ENCODE measurements at regions not wholly inside any gene's neighbourhood (a gene's known extent, or its start where the extent isn't known, plus 50 kb on each side); places are given as distances from the start of the nearest gene placed in this dataset.

DNA sequence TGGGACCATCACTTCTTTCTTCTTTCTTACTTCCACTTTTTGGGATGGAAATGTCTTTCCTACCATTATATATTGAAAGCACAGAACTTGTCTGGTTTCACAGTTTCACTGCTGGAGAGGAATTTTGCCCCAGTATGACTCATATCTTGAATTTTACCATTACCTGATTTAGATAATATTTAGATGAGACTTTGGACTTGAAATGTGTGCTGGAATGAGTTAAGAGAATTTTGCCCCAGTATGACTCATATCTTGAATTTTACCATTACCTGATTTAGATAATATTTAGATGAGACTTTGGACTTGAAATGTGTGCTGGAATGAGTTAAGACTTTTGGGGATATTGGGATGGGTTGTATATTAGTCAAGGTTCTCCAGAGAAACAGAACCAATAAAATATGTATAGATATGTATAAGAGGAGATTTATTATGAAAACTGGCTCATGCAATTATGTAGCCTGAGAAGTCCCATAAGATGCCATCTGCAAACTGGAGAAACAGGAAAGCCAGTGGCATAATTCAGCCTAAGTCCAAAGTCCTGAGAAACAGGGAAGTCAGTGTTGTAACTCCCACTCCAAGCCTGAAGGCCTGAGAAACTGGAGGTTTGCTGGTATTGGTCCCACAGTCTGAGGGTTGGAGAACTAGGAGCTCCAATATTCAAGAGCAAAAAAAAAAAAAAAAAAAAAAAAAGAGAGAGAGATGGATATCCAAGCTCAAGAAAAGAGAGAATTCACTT lies 1029.2 kb downstream of the EPHA3 start:
- Histone ChIP-seq H3K79me2 (ENCODE audit: low read depth) (no peaks in the 10 kb centered on the region), H4K20me1 (ENCODE audit: low read depth) (no peaks in the 10 kb centered on the region), H3K27me3 (no peaks in the 10 kb centered on the region), H3K9me3 (ENCODE audit: low read depth) (no peaks in the 10 kb centered on the region), H3K4me3 (no peak overlapping the region), H3K27ac (no peak overlapping the region), H3F3A (ENCODE audit: low read depth) (no peaks in the 10 kb centered on the region), H3K36me3 (no peaks in the 10 kb centered on the region), H3K4me2 (no peak overlapping the region), H2AFZ (replicated peaks) (no peak overlapping the region), H3K9ac (no peak overlapping the region), H3K4me1 (no peaks in the 10 kb centered on the region)
- Mint-ChIP-seq H3K27ac (no peak overlapping the region), H3K4me3 (no peak overlapping the region), H3K4me1 (peaks cover 8% of the 10 kb centered on the region), H3K36me3 (no peaks in the 10 kb centered on the region), H3K27me3 (ENCODE audit: insufficient read depth, low read depth) (peaks cover 2% of the 10 kb centered on the region), H3K9me3 (no peaks in the 10 kb centered on the region)
- TF ChIP-seq, protein P1, sequence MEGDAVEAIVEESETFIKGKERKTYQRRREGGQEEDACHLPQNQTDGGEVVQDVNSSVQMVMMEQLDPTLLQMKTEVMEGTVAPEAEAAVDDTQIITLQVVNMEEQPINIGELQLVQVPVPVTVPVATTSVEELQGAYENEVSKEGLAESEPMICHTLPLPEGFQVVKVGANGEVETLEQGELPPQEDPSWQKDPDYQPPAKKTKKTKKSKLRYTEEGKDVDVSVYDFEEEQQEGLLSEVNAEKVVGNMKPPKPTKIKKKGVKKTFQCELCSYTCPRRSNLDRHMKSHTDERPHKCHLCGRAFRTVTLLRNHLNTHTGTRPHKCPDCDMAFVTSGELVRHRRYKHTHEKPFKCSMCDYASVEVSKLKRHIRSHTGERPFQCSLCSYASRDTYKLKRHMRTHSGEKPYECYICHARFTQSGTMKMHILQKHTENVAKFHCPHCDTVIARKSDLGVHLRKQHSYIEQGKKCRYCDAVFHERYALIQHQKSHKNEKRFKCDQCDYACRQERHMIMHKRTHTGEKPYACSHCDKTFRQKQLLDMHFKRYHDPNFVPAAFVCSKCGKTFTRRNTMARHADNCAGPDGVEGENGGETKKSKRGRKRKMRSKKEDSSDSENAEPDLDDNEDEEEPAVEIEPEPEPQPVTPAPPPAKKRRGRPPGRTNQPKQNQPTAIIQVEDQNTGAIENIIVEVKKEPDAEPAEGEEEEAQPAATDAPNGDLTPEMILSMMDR (IDR thresholded peaks at IDR 0.05): no peak
- TF ChIP-seq EZH2phosphoT487 (IDR thresholded peaks at IDR 0.05) (no peak), EZH2 (IDR thresholded peaks at IDR 0.05) (no peak)
- no peak for DNase-seq (ENCODE audit: low spot score)

DNA sequence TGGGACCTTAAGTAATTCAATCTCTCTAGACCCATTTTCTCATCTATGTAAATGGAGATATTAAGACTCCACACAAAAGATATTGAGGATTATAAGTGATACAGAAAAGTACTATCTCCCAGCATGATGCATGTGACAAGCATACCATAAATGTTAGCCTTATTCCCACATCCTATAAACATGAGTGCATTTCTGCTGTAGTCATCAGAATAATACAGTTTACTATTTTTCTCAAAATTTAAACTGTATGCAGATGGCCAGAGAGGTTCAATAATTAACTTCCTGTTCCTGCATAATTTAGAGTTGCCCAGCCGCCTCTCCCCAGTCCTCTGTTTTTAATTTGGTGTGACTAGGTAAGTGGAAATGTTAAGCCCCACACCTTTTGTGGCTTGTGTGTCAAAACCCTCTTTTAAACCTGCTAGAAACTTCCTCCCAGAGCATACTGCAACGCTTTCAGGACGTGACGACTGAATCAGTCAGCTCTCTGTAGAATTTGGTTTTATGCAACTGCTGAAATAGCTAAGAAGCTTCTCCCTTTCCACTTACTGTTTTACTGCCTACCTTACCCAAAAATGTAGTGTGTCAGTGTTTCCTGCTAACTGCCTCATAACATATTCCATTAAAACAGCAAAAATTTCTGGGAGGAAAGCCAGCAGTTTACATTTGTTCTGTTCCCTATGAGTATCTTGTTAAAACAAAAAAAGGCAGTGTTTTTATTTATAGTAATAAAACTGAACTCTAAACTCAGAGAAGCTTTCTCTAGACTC lies 1037.9 kb downstream of the EPHA3 start:
- Histone ChIP-seq H3K27ac (no peak overlapping the region), H3K4me1 (peaks cover 3% of the 10 kb centered on the region), H3K9me3 (ENCODE audit: low read depth) (no peaks in the 10 kb centered on the region), H3K27me3 (no peaks in the 10 kb centered on the region), H3K36me3 (no peaks in the 10 kb centered on the region), H3F3A (ENCODE audit: low read depth) (no peaks in the 10 kb centered on the region), H3K79me2 (ENCODE audit: low read depth) (no peaks in the 10 kb centered on the region), H3K4me2 (no peak overlapping the region), H4K20me1 (ENCODE audit: low read depth) (no peaks in the 10 kb centered on the region), H3K4me3 (no peak overlapping the region), H3K9ac (no peak overlapping the region), H2AFZ (replicated peaks) (peak overlapping the region; percentile 35)
- no peaks in the 10 kb centered on the region for H3K36me3 Mint-ChIP-seq
- H3K4me1 Mint-ChIP-seq: peaks cover 2% of the 10 kb centered on the region
- no peak for DNase-seq (ENCODE audit: low spot score)
- H3K9me3 Mint-ChIP-seq: no peaks in the 10 kb centered on the region
- H3K27me3 Mint-ChIP-seq (ENCODE audit: insufficient read depth, low read depth): peaks cover 2% of the 10 kb centered on the region
- H3K27ac Mint-ChIP-seq: no peak overlapping the region
- no peak overlapping the region for H3K4me3 Mint-ChIP-seq
- TF ChIP-seq EZH2phosphoT487 (IDR thresholded peaks at IDR 0.05) (no peak), EZH2 (IDR thresholded peaks at IDR 0.05) (no peak)
- TF ChIP-seq, protein P1 (IDR thresholded peaks at IDR 0.05): no peak

DNA sequence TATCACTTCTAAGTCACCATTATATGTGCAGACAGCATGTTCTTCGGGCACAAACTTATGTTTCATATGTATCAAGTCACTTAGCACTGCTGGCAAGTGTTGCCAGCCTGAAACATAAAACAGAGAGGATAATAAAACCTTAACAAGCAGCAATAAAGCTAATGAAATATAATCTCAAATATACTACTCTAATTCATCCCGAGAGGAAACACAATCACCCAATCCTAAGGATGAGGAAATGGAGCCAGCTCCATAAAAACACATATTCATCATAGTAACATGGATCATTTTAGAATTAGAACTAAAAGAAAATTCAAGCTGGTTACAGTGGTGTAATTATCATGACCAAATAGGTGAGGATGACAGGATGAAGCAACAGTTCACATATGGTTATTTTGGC lies 1072.7 kb downstream of the EPHA3 start:
- H3K27me3 Mint-ChIP-seq (ENCODE audit: insufficient read depth, low read depth): no peaks in the 10 kb centered on the region
- no peak overlapping the region for H3K27ac Mint-ChIP-seq
- no peak overlapping the region for H2AFZ ChIP-seq (replicated peaks)

More for the DNA sequence above, 1072.7 kb downstream of the EPHA3 start:
- Mint-ChIP-seq H3K9me3 (peaks cover 3% of the 10 kb centered on the region), H3K4me1 (peaks cover 4% of the 10 kb centered on the region), H3K36me3 (no peaks in the 10 kb centered on the region), H3K4me3 (no peak overlapping the region)
- no peak for DNase-seq (ENCODE audit: low spot score)
- H4K20me1 ChIP-seq (ENCODE audit: low read depth): no peaks in the 10 kb centered on the region
- H3K79me2 ChIP-seq (ENCODE audit: low read depth): no peaks in the 10 kb centered on the region
- no peak overlapping the region for H3K4me2 ChIP-seq
- H3F3A ChIP-seq (ENCODE audit: low read depth): no peaks in the 10 kb centered on the region
- TF ChIP-seq, protein P1 (IDR thresholded peaks at IDR 0.05): no peak
- TF ChIP-seq EZH2phosphoT487 (IDR thresholded peaks at IDR 0.05): no peak
- TF ChIP-seq EZH2 (IDR thresholded peaks at IDR 0.05): no peak
- no peaks in the 10 kb centered on the region for H3K36me3 ChIP-seq
- H3K9me3 ChIP-seq (ENCODE audit: low read depth): no peaks in the 10 kb centered on the region
- no peaks in the 10 kb centered on the region for H3K4me1 ChIP-seq
- H3K27me3 ChIP-seq: no peaks in the 10 kb centered on the region
- H3K9ac ChIP-seq: no peak overlapping the region
- H3K27ac ChIP-seq: no peak overlapping the region
- no peak overlapping the region for H3K4me3 ChIP-seq

Measured in neural progenitor cell (in vitro differentiated cells).